IPS-NIHi7 (cell line): ENCODE measurements at regions not wholly inside any gene's neighbourhood (a gene's known extent, or its start where the extent isn't known, plus 50 kb on each side); places are given as distances from the start of the nearest gene placed in this dataset.
A peak's percentile ranks its signal among the peaks of the same experiment; 100 is the strongest.

Source experiments
- DNase-seq: peaks from one replicate; pipeline ENCODE4 v3.0.0; 2012; ENCODE audit warnings: mixed read lengths; ENCODE audit errors: extremely low spot score

DNA sequence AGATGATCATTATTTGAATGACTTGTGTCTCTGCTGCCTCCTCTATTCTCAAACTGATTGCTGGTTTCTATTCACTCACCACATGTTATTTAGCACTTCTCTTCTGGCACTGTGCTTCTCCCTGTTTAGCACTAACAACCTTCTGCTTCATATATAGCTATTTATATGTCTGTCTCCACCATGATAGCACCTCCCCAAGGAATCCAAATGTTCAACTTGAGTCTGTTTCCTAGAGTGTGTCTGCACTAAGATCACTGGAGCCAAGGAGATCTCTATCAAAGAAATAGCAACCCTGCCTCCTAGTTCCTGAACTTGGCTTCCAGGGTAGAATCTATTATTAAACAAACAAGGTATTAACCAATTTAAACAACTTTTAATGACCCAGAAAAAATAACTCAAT is 104.5 kb downstream of the CYP26A1 start:
- DNase-seq: no peak

DNA sequence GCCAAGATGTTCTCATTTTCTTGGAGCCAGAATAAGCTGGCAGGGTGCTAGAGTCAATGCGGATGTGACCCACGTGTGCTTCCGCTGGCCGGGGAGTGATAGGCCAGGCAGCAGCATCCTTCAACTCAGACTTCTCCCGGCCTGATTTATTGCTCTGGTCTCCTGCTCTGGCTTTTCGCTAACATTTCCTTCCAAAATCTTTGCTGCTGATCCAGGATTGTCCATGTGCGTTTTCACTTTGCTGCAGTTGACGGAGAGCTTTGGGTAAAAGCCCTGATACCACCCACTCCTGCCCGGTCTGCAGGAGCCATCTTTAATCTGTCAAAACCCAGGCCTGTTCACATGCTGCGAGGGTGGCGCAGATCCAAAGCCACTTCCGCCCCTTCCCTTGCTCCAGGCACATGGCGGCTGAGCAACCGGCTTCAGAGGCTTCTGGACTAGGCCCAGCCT is 106.8 kb downstream of the CYP26A1 start:
- DNase-seq: no peak

- DNase-seq: no peak
Measured at GRCh38 chr10:93181271-93182048, 107.8 kb downstream of the CYP26A1 start.

DNA sequence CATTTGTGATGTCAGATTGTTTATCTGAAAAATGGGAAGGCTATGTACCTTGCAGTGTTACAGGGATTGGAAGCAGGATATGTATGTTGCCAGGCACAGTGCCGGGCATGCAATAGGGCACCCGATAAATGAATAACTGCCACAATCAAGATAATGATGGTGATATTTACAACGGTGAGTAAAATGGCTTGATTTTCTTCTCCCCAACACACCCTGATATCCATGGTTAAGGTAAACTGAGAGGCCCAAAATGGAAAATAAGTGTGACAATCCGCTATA is 108.3 kb downstream of the CYP26A1 start:
- no peak for DNase-seq

DNA sequence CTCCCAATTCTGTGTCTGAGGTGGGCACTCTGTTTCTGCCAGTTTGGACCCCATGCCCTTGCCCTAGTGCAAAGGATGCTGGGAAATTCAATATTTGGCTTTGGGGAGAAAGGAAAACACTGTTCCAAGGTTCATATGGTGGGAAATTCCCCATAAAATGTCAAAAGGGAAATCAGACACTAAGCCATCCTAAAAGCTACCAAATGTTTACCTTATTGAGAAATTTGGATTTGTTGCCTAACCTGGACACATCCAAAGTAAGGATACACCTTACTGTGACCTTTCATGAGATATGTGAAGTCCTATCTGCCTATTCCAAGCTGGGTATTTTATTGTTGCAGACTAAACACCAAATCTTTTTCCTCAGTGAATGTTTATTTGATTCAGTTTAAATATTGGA is 109.1 kb downstream of the CYP26A1 start:
- no peak for DNase-seq

GRCh38 chr10:93186653-93187052 is 113.0 kb downstream of the CYP26A1 start:
- no peak for DNase-seq

GRCh38 chr10:93189944-93190343 is 116.3 kb downstream of the CYP26A1 start:
- no peak for DNase-seq

DNA sequence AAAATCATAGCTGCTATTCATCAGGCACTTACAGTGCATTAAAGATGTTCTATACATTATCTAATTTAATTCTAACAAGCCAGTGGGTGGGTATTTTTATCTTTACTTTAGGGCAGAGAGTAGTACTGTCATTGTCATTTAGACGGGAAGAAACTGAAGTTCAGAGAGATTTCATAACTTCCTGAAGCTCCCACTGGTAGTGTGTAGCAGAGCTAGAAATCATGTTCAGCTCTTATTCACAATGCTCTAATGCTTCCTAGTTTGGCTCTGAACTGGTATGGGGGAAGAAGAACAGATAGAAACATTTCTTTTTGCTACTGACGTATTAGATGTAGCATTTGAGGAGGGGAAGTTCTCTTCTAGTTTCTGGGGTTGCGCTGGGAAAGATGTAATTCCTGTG is 116.7 kb downstream of the CYP26A1 start:
- no peak for DNase-seq

GRCh38 chr10:93193906-93194305 is 120.2 kb downstream of the CYP26A1 start:
- DNase-seq: no peak

DNA sequence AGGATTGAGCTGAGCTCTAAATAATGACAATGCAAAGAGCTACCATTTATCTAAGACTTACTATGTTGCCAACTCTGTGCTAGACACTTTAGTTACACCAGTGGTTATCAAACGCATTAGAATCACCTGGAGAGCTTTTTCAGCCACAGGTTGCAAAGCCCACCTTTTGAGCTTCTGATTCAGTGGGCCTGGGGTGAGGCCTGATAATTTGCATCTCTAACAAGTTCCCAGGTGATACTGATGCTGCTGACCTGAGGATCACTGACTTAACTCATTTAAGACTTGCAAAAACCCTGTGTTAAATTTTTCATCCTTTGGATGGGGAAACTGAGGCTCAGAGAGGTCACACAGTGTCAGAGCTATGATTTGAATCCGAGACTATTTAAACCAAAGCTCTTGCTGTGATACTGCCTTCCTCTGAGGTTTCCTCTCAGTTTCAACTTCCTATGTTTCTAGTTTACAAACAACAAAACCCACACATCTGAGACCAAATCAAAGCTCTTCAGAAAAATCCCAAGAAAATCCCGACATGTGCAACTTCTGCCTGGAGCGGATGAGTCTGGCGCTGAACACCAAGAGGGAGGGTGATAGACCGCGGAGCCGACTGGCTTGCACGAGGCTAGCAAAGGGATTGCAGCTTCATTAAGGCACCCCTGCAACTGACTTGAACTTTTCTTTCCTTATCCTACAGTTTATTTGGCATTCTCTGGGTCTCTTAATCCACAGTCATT is 124.9 kb downstream of the CYP26A1 start:
- DNase-seq: no peak

DNA sequence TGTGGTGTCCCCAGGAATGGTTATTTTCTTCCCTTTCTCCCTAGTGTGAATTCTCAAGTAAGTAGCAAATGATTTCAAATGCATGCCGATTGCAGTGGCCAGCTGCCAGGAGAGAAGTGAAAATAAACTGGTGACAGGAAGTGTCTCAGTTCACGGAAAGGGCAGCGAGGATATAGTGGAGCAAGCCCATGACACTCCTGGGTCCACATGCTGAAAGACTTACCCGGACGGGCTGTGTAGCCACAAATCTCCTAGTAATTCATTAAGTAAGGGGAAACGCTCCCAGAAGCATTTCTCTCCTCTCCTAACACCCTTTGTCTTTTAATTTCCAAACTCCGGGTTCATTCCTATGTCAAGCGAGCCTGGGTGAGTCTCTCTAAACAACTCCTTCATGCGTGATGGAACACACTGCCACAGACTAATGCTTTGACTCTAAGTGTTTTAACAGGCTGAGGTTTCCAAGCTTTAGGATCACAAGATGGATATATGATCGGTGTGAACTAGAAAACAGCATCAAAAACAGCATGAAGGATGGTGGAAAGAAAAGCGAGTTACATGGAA is 125.6 kb downstream of the CYP26A1 start:
- no peak for DNase-seq

GRCh38 chr10:93204494-93205485 is 131.1 kb downstream of the CYP26A1 start:
- DNase-seq: no peak

DNA sequence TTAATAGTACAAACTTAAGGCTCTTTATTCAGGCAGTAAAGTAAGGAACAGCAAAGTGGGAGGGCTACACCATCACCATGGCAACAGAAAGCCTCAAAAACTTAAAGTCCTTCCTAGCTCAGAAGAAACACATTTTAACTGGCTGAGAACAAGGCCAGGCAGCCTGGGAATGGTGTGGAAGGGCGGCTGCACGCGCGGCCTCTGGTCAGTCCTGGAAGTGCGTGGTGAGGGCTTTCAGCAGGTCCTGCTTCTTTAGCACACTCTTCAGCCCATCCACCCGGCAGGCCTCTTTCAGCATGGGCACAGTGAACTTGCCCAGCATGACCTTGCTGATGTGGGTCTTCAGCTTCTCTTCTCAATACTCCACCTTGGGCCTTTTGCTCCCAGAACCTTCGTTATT is 133.0 kb downstream of the CYP26A1 start:
- DNase-seq: peak; percentile 76

- DNase-seq: no peak
Measured at GRCh38 chr10:93208717-93209464, 135.2 kb downstream of the CYP26A1 start.

- no peak for DNase-seq
Measured at GRCh38 chr10:93211991-93212390, 138.3 kb downstream of the CYP26A1 start.

GRCh38 chr10:93215312-93215711 is 141.6 kb downstream of the CYP26A1 start:
- DNase-seq: no peak

- no peak for DNase-seq
Measured at GRCh38 chr10:93216341-93216985, 142.8 kb downstream of the CYP26A1 start.

GRCh38 chr10:93218386-93218785 is 144.7 kb downstream of the CYP26A1 start:
- no peak for DNase-seq

GRCh38 chr10:93219347-93219746 is 145.7 kb downstream of the CYP26A1 start:
- DNase-seq: no peak

- peak; percentile 66 for DNase-seq
Measured at GRCh38 chr10:93220296-93221170, 146.8 kb downstream of the CYP26A1 start.
